Activated T-helper 17 cell treated with anti-CD3 and anti-CD28 coated beads, Interleukin-2, amount 50 U/mL, for 72 hours (primary cell): ENCODE measurements at regions not wholly inside any gene's neighbourhood (a gene's known extent, or its start where the extent isn't known, plus 50 kb on each side); places are given as distances from the start of the nearest gene placed in this dataset.

Experiments
- ATAC-seq: fragments of 150-1000 bp; cut with Tn5 transposase; replicated peaks from 2 replicates; pipeline ENCODE4 v1.10.0; 2021; ENCODE audit warnings: mild to moderate bottlenecking, moderate library complexity
- H3K27ac Mint-ChIP-seq: one replicate; pipeline ENCODE4 v1.8.0; 2022; ENCODE audit warnings: mixed read lengths
- H3K27me3 Mint-ChIP-seq: one replicate; pipeline ENCODE4 v1.8.0; 2022; ENCODE audit warnings: mixed read lengths
- H3K36me3 Mint-ChIP-seq: one replicate; pipeline ENCODE4 v1.8.0; 2022; ENCODE audit warnings: low read depth, mild to moderate bottlenecking, mixed read lengths
- H3K4me1 Mint-ChIP-seq: one replicate; pipeline ENCODE4 v1.8.0; 2022; ENCODE audit warnings: mixed read lengths
- H3K4me3 Mint-ChIP-seq: one replicate; pipeline ENCODE4 v1.8.0; 2022; ENCODE audit warnings: mild to moderate bottlenecking, mixed read lengths
- H3K9me3 Mint-ChIP-seq: one replicate; pipeline ENCODE4 v1.8.0; 2022; ENCODE audit warnings: mixed read lengths

DNA sequence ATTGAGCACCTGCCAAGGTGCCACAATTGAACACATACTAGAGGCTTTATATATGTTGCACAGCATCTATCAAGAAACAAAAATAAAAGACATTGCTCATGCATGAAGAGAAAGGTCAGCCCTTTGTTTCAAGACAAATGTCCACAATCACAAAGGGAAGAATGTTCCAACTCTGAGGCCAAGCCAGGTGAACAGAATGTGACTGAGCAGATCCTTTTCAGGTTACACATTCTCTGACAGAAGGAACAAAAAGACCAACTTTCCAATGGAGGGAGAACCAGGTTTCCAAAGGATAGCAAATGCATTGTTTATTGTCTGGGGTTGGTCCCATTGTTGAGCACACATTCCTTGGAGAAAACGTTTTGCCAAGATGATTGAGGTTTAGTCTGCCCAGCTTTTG lies 50.2 kb upstream of the FAM174B start:
- Mint-ChIP-seq H3K4me3 (no peak overlapping the region), H3K9me3 (no peaks in the 10 kb centered on the region), H3K4me1 (peaks cover 5% of the 10 kb centered on the region), H3K27ac (no peak overlapping the region), H3K36me3 (no peaks in the 10 kb centered on the region), H3K27me3 (no peaks in the 10 kb centered on the region)
- no peak for ATAC-seq

DNA sequence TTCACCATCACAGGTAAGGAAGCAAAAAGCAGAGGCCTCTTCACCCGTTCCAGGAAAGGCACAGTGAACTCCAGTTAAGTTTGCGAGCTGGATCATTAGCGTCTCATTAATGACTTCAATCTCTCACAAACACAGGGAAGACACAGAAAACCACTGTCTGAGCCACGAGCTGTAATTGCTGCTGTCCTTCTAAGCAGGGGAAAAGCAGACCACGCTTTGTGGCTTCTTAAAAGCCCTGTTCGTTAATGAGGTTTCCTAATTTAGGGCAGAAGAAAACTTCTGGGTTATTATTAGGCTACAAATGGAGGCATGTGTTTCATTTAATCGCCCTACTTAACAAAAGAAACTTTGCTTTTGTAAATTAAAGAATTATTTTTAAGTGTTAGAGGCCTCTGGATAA lies 50.6 kb upstream of the FAM174B start:
- peaks cover 5% of the 10 kb centered on the region for H3K4me1 Mint-ChIP-seq
- H3K4me3 Mint-ChIP-seq = no peak overlapping the region
- no peaks in the 10 kb centered on the region for H3K36me3 Mint-ChIP-seq
- H3K27me3 Mint-ChIP-seq = no peaks in the 10 kb centered on the region
- no peaks in the 10 kb centered on the region for H3K9me3 Mint-ChIP-seq
- ATAC-seq = no peak
- H3K27ac Mint-ChIP-seq = no peak overlapping the region

DNA sequence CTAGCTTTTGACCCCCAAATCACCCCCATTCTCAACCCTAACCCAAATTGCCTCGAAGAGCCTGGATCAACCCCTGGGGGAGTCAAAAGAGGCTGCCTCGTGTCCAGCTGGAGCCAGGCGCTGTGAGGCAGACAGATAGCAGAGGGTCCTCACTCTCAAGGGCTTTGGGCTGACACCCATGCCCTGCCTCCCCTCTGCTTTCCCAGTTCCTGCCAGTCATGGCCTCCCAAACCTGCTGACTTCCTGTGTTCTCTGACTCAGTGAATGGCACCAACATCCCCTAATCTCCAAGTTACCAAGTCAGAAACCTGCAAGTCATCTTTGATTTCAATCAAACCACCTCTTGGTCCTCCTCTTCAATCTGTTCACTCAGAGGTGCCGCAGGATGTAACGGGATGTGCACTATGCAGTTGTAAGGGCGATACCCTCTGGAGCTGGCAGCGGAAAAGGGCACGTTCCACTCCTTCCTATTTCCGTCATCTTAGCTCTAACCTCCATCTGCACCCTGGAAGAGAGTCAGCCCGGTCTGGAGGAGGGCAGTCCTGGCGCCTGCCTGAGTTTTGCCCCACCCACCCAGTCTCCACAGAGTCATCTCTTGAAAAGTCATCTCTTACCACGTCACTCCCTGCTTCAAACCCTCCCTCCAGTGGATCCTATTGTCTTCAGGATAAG lies 52.4 kb upstream of the FAM174B start:
- H3K27me3 Mint-ChIP-seq = no peaks in the 10 kb centered on the region
- ATAC-seq = peak; percentile 60
- H3K4me1 Mint-ChIP-seq = peaks cover 5% of the 10 kb centered on the region
- no peaks in the 10 kb centered on the region for H3K9me3 Mint-ChIP-seq
- no peak overlapping the region for H3K4me3 Mint-ChIP-seq
- peak overlapping the region; percentile 1 for H3K27ac Mint-ChIP-seq
- H3K36me3 Mint-ChIP-seq = no peaks in the 10 kb centered on the region

GRCh38 chr15:92708635-92709034 lies 53.1 kb upstream of the FAM174B start:
- ATAC-seq = no peak
- Mint-ChIP-seq H3K4me3 (no peak overlapping the region), H3K9me3 (no peaks in the 10 kb centered on the region), H3K27me3 (no peaks in the 10 kb centered on the region), H3K27ac (peak overlapping the region; percentile 1), H3K36me3 (no peaks in the 10 kb centered on the region), H3K4me1 (peaks cover 5% of the 10 kb centered on the region)

GRCh38 chr15:92709110-92709790 lies 53.7 kb upstream of the FAM174B start:
- H3K27ac Mint-ChIP-seq = no peak overlapping the region
- H3K27me3 Mint-ChIP-seq = peaks cover 4% of the 10 kb centered on the region
- H3K9me3 Mint-ChIP-seq = no peaks in the 10 kb centered on the region
- no peak for ATAC-seq
- H3K4me1 Mint-ChIP-seq = peaks cover 5% of the 10 kb centered on the region
- no peak overlapping the region for H3K4me3 Mint-ChIP-seq
- no peaks in the 10 kb centered on the region for H3K36me3 Mint-ChIP-seq

GRCh38 chr15:92711457-92711831 lies 55.9 kb upstream of the FAM174B start:
- peaks cover 7% of the 10 kb centered on the region for H3K27me3 Mint-ChIP-seq
- peaks cover 8% of the 10 kb centered on the region for H3K4me1 Mint-ChIP-seq
- no peaks in the 10 kb centered on the region for H3K36me3 Mint-ChIP-seq
- no peaks in the 10 kb centered on the region for H3K9me3 Mint-ChIP-seq
- ATAC-seq = no peak
- H3K4me3 Mint-ChIP-seq = no peak overlapping the region
- H3K27ac Mint-ChIP-seq = no peak overlapping the region

DNA sequence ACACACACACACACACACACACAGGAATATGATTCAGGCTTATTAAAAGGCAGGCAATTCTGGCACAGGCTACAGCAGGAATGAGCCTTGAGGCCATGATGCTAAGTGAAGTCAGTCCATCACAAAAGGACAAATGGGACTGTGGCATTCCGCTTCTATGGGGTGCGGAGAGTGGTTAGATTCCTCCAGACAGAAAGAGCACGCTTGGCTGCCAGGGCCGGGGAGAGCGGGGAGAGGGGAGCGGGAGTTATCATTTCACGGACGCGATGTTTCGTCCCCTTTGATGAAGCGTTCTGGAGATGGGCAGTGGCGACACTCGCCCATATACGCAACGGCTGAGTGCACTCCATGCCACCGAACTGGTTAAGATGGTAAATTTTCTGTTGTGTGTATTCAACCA lies 58.5 kb upstream of the FAM174B start:
- Mint-ChIP-seq H3K27me3 (peaks cover 7% of the 10 kb centered on the region), H3K4me1 (peaks cover 8% of the 10 kb centered on the region), H3K4me3 (peak overlapping the region; percentile 64), H3K9me3 (no peaks in the 10 kb centered on the region), H3K36me3 (no peaks in the 10 kb centered on the region), H3K27ac (peak overlapping the region; percentile 10)
- peak; percentile 43 for ATAC-seq

- Mint-ChIP-seq H3K27ac (peak overlapping the region; percentile 10), H3K4me3 (peak overlapping the region; percentile 64), H3K36me3 (no peaks in the 10 kb centered on the region), H3K4me1 (peaks cover 3% of the 10 kb centered on the region), H3K9me3 (no peaks in the 10 kb centered on the region), H3K27me3 (peaks cover 7% of the 10 kb centered on the region)
- ATAC-seq = peak; percentile 79
Observed at GRCh38 chr15:92714477-92715401, 59.2 kb upstream of the FAM174B start.

DNA sequence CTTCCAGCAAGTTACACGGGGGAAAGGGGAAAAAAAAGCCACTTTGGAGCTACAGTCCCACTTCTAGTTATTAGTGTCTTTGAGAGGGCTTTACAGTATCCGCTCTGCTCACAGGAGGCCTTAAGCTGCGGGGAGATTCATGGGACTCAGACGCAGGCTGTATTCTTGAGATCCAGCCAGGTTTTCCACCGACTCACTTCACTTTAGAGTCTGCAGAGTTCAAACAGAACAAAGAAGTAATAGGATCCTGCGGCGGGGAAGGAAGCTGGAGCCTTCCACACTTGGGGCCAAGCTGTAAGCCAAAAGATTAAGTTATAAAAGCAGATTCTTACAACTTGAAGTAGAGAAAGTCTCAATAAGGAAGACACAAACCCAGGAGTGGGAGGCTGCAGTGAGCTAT lies 60.2 kb upstream of the FAM174B start:
- H3K9me3 Mint-ChIP-seq = no peaks in the 10 kb centered on the region
- ATAC-seq = no peak
- H3K27ac Mint-ChIP-seq = no peak overlapping the region
- peaks cover 3% of the 10 kb centered on the region for H3K4me1 Mint-ChIP-seq
- H3K4me3 Mint-ChIP-seq = no peak overlapping the region
- no peaks in the 10 kb centered on the region for H3K36me3 Mint-ChIP-seq
- peaks cover 7% of the 10 kb centered on the region for H3K27me3 Mint-ChIP-seq

- Mint-ChIP-seq H3K27me3 (peaks cover 6% of the 10 kb centered on the region), H3K9me3 (no peaks in the 10 kb centered on the region), H3K36me3 (no peaks in the 10 kb centered on the region), H3K4me3 (no peak overlapping the region), H3K4me1 (peaks cover 3% of the 10 kb centered on the region), H3K27ac (no peak overlapping the region)
- no peak for ATAC-seq
Observed at GRCh38 chr15:92719021-92719420, 63.4 kb upstream of the FAM174B start.

- Mint-ChIP-seq H3K36me3 (no peaks in the 10 kb centered on the region), H3K27ac (no peak overlapping the region), H3K9me3 (no peaks in the 10 kb centered on the region), H3K4me3 (no peak overlapping the region), H3K27me3 (peaks cover 3% of the 10 kb centered on the region), H3K4me1 (no peaks in the 10 kb centered on the region)
- ATAC-seq = no peak
Observed at GRCh38 chr15:92724144-92724543, 68.6 kb upstream of the FAM174B start.

- Mint-ChIP-seq H3K4me3 (no peak overlapping the region), H3K27ac (no peak overlapping the region), H3K9me3 (no peaks in the 10 kb centered on the region), H3K4me1 (no peaks in the 10 kb centered on the region), H3K36me3 (no peaks in the 10 kb centered on the region), H3K27me3 (peaks cover 3% of the 10 kb centered on the region)
- no peak for ATAC-seq
Observed at GRCh38 chr15:92725171-92725570, 69.6 kb upstream of the FAM174B start.

DNA sequence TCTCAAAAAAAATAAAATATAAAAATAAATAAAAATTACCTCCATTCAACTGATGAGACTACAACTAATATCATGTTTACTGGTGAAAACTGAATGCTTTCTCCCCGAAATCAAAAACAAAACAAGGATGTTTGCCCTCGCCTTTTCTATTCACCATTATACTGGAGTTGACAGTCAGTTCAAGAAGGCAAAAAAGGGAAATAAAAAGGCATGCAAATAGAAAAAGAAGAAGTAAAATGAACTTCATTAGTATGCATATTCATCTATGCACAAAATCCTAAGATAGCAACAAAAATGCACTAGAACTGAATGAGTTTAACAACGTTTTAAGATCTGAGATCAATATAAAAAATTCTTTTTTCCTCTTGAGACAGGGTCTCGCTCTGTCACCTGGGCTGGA lies 72.7 kb upstream of the FAM174B start:
- Mint-ChIP-seq H3K9me3 (no peaks in the 10 kb centered on the region), H3K27me3 (peaks cover 6% of the 10 kb centered on the region), H3K4me1 (no peaks in the 10 kb centered on the region), H3K27ac (no peak overlapping the region), H3K4me3 (no peak overlapping the region), H3K36me3 (no peaks in the 10 kb centered on the region)
- no peak for ATAC-seq

DNA sequence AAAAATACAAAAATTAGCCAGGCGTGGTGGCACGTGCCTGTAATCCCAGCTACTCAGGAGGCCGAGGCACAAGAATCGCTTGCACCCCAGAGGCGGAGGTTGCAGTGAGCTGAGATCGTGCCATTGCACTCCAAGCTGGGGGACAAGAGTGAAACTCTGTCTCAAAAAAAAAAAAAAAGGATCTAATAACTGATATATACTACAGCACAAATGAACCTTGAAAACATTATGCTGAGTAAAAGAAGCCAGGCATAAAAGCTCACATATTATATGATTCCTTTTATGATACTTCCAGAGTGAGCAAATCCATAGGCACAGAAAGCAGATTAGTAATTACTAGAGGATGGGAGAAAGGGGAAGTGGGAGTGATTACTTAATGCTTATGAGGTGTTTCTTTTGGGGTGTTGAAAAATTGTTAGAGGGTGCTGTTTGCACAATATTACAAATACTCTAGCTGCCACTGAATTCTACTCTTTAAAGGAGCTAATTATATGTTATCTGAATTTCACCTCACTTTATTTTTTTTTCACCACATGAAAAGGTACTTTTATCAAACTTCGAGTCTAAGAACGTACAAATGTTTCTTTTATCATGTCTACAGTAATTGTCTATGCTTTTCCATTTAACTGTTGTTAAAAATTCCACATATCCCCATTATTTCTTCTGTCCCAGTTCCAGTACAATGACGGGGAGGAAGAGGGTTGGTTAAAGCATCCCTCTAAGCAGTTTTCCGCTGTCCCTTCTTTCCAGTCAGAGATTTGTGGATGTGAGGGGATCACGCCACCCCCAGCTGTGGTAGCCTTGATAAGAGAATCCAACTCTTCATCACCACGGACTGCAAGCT lies 77.7 kb upstream of the FAM174B start:
- Mint-ChIP-seq H3K27ac (no peak overlapping the region), H3K36me3 (no peaks in the 10 kb centered on the region), H3K27me3 (peaks cover 19% of the 10 kb centered on the region), H3K4me3 (peak overlapping the region; percentile 76), H3K9me3 (no peaks in the 10 kb centered on the region), H3K4me1 (no peaks in the 10 kb centered on the region)
- ATAC-seq = no peak
